Parathyroid adenoma (tissue), 2 donors: ENCODE measurements at regions not wholly inside any gene's neighbourhood (a gene's known extent, or its start where the extent isn't known, plus 50 kb on each side); places are given as distances from the start of the nearest gene placed in this dataset.

ENCODE experiments used
- H2AFZ ChIP-seq: fragments of 300-600 bp; sonication (generic); one replicate; pipeline ENCODE4 v1.7.0; 2017; ENCODE audit warnings: antibody characterized with exemption, mild to moderate bottlenecking
- H3K27ac ChIP-seq: fragments of 300-600 bp; sonication (generic); one replicate; pipeline ENCODE4 v1.7.0; 2017
- H3K27me3 ChIP-seq: fragments of 300-600 bp; sonication (generic); one replicate; pipeline ENCODE4 v1.7.0; 2017; ENCODE audit warnings: low read length; ENCODE audit not compliant: control insufficient read depth, insufficient read depth
- H3K36me3 ChIP-seq: fragments of 300-600 bp; sonication (generic); one replicate; pipeline ENCODE4 v1.7.0; 2017; ENCODE audit warnings: low read length; ENCODE audit not compliant: control insufficient read depth, insufficient read depth
- H3K4me1 ChIP-seq: fragments of 300-600 bp; sonication (generic); one replicate; pipeline ENCODE4 v1.7.0; 2017; ENCODE audit warnings: control low read depth
- H3K4me2 ChIP-seq: fragments of 300-600 bp; sonication (generic); one replicate; pipeline ENCODE4 v1.7.0; 2017; ENCODE audit warnings: low read length
- H3K4me3 ChIP-seq: fragments of 300-600 bp; sonication (generic); one replicate; pipeline ENCODE4 v1.7.0; 2017; ENCODE audit warnings: low read depth, low read length
- H3K79me2 ChIP-seq: fragments of 300-600 bp; sonication (generic); one replicate; pipeline ENCODE4 v1.7.0; 2017; ENCODE audit warnings: control low read depth
- H3K9ac ChIP-seq: fragments of 300-600 bp; sonication (generic); one replicate; pipeline ENCODE4 v1.7.0; 2017; ENCODE audit warnings: mild to moderate bottlenecking
- H3K9me3 ChIP-seq: fragments of 300-600 bp; sonication (generic); one replicate; pipeline ENCODE4 v1.7.0; 2017; ENCODE audit warnings: low read length; ENCODE audit not compliant: control insufficient read depth
- CTCF ChIP-seq: fragments of 300-600 bp; sonication (generic); IDR thresholded peaks from one replicate; pipeline ENCODE4 v1.7.0; 2017; ENCODE audit warnings: antibody characterized with exemption, mild to moderate bottlenecking
- donor health status: primary hyperparathyroidism.

- H3K79me2 ChIP-seq, result no peaks in the 10 kb centered on the region
- no peaks in the 10 kb centered on the region for H3K4me1 ChIP-seq
- H3K9ac ChIP-seq, result no peak overlapping the region
- H3K9me3 ChIP-seq, result no peaks in the 10 kb centered on the region
- no peak overlapping the region for H3K27ac ChIP-seq
- no peak for TF ChIP-seq CTCF
- no peaks in the 10 kb centered on the region for H3K36me3 ChIP-seq
- H3K4me3 ChIP-seq, result no peak overlapping the region
- H2AFZ ChIP-seq, result no peak overlapping the region
- no peak overlapping the region for H3K4me2 ChIP-seq
- no peaks in the 10 kb centered on the region for H3K27me3 ChIP-seq
Observed at GRCh38 chr5:175596761-175597189, 61.1 kb upstream of the HRH2 start.

GRCh38 chr5:175597718-175598117 is 60.2 kb upstream of the HRH2 start:
- H3K36me3 ChIP-seq, result no peaks in the 10 kb centered on the region
- no peak overlapping the region for H3K9ac ChIP-seq
- H3K27ac ChIP-seq, result no peak overlapping the region
- H3K4me2 ChIP-seq, result no peak overlapping the region
- H3K27me3 ChIP-seq, result no peaks in the 10 kb centered on the region
- no peak overlapping the region for H3K4me3 ChIP-seq
- no peak for TF ChIP-seq CTCF
- H3K79me2 ChIP-seq, result no peaks in the 10 kb centered on the region
- H2AFZ ChIP-seq, result no peak overlapping the region
- H3K4me1 ChIP-seq, result no peaks in the 10 kb centered on the region
- no peaks in the 10 kb centered on the region for H3K9me3 ChIP-seq

- H3K27ac ChIP-seq, result no peak overlapping the region
- TF ChIP-seq CTCF, result no peak
Observed at GRCh38 chr5:175598774-175599173, 59.1 kb upstream of the HRH2 start.

GRCh38 chr5:175599210-175599609 is 58.7 kb upstream of the HRH2 start:
- Histone ChIP-seq H2AFZ (no peak overlapping the region), H3K27ac (no peak overlapping the region), H3K9me3 (no peaks in the 10 kb centered on the region), H3K79me2 (no peaks in the 10 kb centered on the region), H3K4me2 (no peak overlapping the region), H3K36me3 (no peaks in the 10 kb centered on the region), H3K4me1 (no peaks in the 10 kb centered on the region), H3K9ac (no peak overlapping the region), H3K27me3 (no peaks in the 10 kb centered on the region), H3K4me3 (no peak overlapping the region)
- TF ChIP-seq CTCF, result no peak

More at GRCh38 chr5:175598774-175599173, 59.1 kb upstream of the HRH2 start:
- Histone ChIP-seq H3K4me3 (no peak overlapping the region), H3K4me1 (no peaks in the 10 kb centered on the region), H3K79me2 (no peaks in the 10 kb centered on the region), H3K36me3 (no peaks in the 10 kb centered on the region), H3K27me3 (no peaks in the 10 kb centered on the region), H3K4me2 (no peak overlapping the region), H2AFZ (no peak overlapping the region), H3K9me3 (no peaks in the 10 kb centered on the region), H3K9ac (no peak overlapping the region)

GRCh38 chr5:175603987-175604739 is 53.7 kb upstream of the HRH2 start:
- no peak overlapping the region for H3K27ac ChIP-seq

More at GRCh38 chr5:175603987-175604739, 53.7 kb upstream of the HRH2 start:
- no peak for TF ChIP-seq CTCF
- H3K36me3 ChIP-seq, result no peaks in the 10 kb centered on the region
- H3K9ac ChIP-seq, result no peak overlapping the region
- H3K27me3 ChIP-seq, result no peaks in the 10 kb centered on the region
- H3K4me3 ChIP-seq, result no peak overlapping the region
- no peaks in the 10 kb centered on the region for H3K9me3 ChIP-seq
- H3K4me1 ChIP-seq, result peaks cover 7% of the 10 kb centered on the region
- no peak overlapping the region for H3K4me2 ChIP-seq
- no peak overlapping the region for H2AFZ ChIP-seq
- no peaks in the 10 kb centered on the region for H3K79me2 ChIP-seq
